Panc1 (cell line): ENCODE measurements at regions not wholly inside any gene's neighbourhood (a gene's known extent, or its start where the extent isn't known, plus 50 kb on each side); places are given as distances from the start of the nearest gene placed in this dataset.

Source experiments
- POLR2AphosphoS5 ChIP-seq: IDR thresholded peaks from 2 replicates; pipeline ENCODE4 v1.6.1; 2012; ENCODE audit warnings: mild to moderate bottlenecking, low read depth, low read length, moderate library complexity
- REST ChIP-seq, 2 experiments: IDR thresholded peaks; 2 replicates each; pipeline ENCODE4 v1.6.1; 2011 to 2012; ENCODE audit warnings: low read depth in 2 of 2, control low read depth in 1 of 2, low read length in 1 of 2, mild to moderate bottlenecking in 1 of 2, moderate library complexity in 1 of 2; ENCODE audit not compliant: insufficient read depth in 1 of 2
- SIN3A ChIP-seq: IDR thresholded peaks from 2 replicates; pipeline ENCODE4 v1.6.1; 2012; ENCODE audit warnings: low read depth, mild to moderate bottlenecking, low read length, moderate library complexity, borderline replicate concordance; ENCODE audit not compliant: insufficient read depth
- TCF7L2 ChIP-seq: IDR thresholded peaks from 2 replicates; pipeline ENCODE4 v1.6.1; 2011; ENCODE audit warnings: mild to moderate bottlenecking, low read depth, low read length, inconsistent platforms
- TF ChIP-seq, protein P1 (sequence below): fragments of 450-650 bp; IDR thresholded peaks from 2 replicates; pipeline ENCODE4 v1.5.1; 2017; ENCODE audit warnings: mild to moderate bottlenecking

GRCh38 chr1:221025501-221025900 lies 146.3 kb downstream of the HLX start:
- TF ChIP-seq, protein P1, sequence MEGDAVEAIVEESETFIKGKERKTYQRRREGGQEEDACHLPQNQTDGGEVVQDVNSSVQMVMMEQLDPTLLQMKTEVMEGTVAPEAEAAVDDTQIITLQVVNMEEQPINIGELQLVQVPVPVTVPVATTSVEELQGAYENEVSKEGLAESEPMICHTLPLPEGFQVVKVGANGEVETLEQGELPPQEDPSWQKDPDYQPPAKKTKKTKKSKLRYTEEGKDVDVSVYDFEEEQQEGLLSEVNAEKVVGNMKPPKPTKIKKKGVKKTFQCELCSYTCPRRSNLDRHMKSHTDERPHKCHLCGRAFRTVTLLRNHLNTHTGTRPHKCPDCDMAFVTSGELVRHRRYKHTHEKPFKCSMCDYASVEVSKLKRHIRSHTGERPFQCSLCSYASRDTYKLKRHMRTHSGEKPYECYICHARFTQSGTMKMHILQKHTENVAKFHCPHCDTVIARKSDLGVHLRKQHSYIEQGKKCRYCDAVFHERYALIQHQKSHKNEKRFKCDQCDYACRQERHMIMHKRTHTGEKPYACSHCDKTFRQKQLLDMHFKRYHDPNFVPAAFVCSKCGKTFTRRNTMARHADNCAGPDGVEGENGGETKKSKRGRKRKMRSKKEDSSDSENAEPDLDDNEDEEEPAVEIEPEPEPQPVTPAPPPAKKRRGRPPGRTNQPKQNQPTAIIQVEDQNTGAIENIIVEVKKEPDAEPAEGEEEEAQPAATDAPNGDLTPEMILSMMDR = no peak
- TF ChIP-seq POLR2AphosphoS5 (no peak), REST (IDR thresholded peaks at IDR 0.05; ENCODE audit: insufficient read depth in 1 of 2, low read depth in 2 of 2, low read length in 1 of 2) (no peak), SIN3A (no peak), TCF7L2 (no peak)
